DOHH2 (cell line): ENCODE measurements at regions not wholly inside any gene's neighbourhood (a gene's known extent, or its start where the extent isn't known, plus 50 kb on each side); places are given as distances from the start of the nearest gene placed in this dataset.

Experiments
- H3F3A ChIP-seq: fragments of 200-600 bp; sonication (generic), shearing (Covaris generic); 2 replicates; pipeline ENCODE4 v1.6.0; 2016; ENCODE audit warnings: antibody characterized with exemption, mild to moderate bottlenecking; ENCODE audit not compliant: control insufficient read depth, insufficient read depth
- H3K27ac ChIP-seq: fragments of 200-600 bp; sonication (generic); 2 replicates; pipeline ENCODE4 v1.5.1; 2014; ENCODE audit warnings: low read depth, mild to moderate bottlenecking, low read length, moderate library complexity
- H3K27me3 ChIP-seq: fragments of 200-600 bp; sonication (generic); 2 replicates; pipeline ENCODE4 v1.6.1; 2014; ENCODE audit warnings: mild to moderate bottlenecking, low read length, mixed read lengths; ENCODE audit not compliant: control insufficient read depth
- H3K36me3 ChIP-seq: fragments of 200-600 bp; sonication (generic); 2 replicates; pipeline ENCODE4 v1.6.1; 2014; ENCODE audit warnings: mild to moderate bottlenecking, low read length, moderate library complexity, mixed read lengths; ENCODE audit not compliant: control insufficient read depth
- H3K4me1 ChIP-seq: fragments of 200-600 bp; sonication (generic); 2 replicates; pipeline ENCODE4 v1.6.1; 2014; ENCODE audit warnings: mild to moderate bottlenecking, low read length, mixed read lengths; ENCODE audit not compliant: control insufficient read depth
- H3K4me2 ChIP-seq: fragments of 200-600 bp; sonication (generic); 2 replicates; pipeline ENCODE4 v1.6.0; 2014; ENCODE audit warnings: mild to moderate bottlenecking, low read length, moderate library complexity
- H3K4me3 ChIP-seq: fragments of 200-600 bp; sonication (generic); 2 replicates; pipeline ENCODE4 v1.5.1; 2014; ENCODE audit warnings: mild to moderate bottlenecking, low read length, mixed read lengths
- H3K79me2 ChIP-seq: fragments of 200-600 bp; sonication (generic); 2 replicates; pipeline ENCODE4 v1.6.1; 2014; ENCODE audit warnings: mild to moderate bottlenecking, low read length, mixed read lengths; ENCODE audit not compliant: control insufficient read depth
- H3K9me2 ChIP-seq: fragments of 200-600 bp; sonication (generic); replicated peaks from 2 replicates; pipeline ENCODE4 v1.6.1; 2014; ENCODE audit warnings: mild to moderate bottlenecking, low read length, mixed read lengths; ENCODE audit not compliant: control insufficient read depth
- H3K9me3 ChIP-seq: fragments of 200-600 bp; sonication (generic); 2 replicates; pipeline ENCODE4 v1.6.1; 2014; ENCODE audit warnings: antibody characterized with exemption, low read length, mixed read lengths; ENCODE audit not compliant: control insufficient read depth, insufficient read depth
- H4K20me1 ChIP-seq: fragments of 200-600 bp; sonication (generic); 2 replicates; pipeline ENCODE4 v1.6.0; 2014; ENCODE audit warnings: low read depth, mild to moderate bottlenecking, antibody characterized with exemption, low read length, moderate library complexity; ENCODE audit not compliant: control insufficient read depth, insufficient read depth
- CTCF ChIP-seq: fragments of 200-600 bp; sonication (generic); IDR thresholded peaks from one replicate; pipeline ENCODE4 v1.5.1; 2014; ENCODE audit warnings: antibody characterized with exemption, mild to moderate bottlenecking, low read depth, low read length; ENCODE audit not compliant: poor library complexity, severe bottlenecking
- EZH2phosphoT487 ChIP-seq: fragments of 200-600 bp; sonication (generic); IDR thresholded peaks from 2 replicates; pipeline ENCODE4 v1.6.1; 2017; ENCODE audit warnings: borderline replicate concordance, mild to moderate bottlenecking, antibody characterized with exemption, low read length, moderate library complexity, mixed read lengths

- Histone ChIP-seq H3K27ac (no peak overlapping the region), H3K36me3 (no peaks in the 10 kb centered on the region)
- TF ChIP-seq EZH2phosphoT487 (no peak), CTCF (no peak)
Measured at GRCh38 chr11:103618528-103618927, 417.9 kb upstream of the DDI1 start.

DNA sequence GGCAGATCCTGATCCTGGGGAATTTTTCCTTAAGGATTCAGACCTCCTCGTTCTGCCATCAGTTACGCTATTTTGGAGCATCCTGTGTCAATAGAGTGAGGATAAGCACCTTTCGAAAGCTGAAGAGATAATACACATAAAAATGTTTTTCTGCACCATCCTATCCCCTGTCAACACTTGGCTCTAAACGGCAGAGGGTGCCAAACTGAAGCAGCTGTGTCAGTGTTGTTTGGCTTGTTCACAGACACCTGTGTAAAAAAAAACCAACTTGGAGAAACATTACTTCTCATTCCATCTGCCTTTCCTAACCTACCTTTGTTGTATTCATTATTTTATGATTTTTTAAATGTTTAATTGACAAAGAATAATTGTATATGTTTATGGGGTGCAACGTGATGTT lies 417.0 kb upstream of the DDI1 start:
- Histone ChIP-seq H3K9me3 (no peaks in the 10 kb centered on the region), H3K79me2 (no peaks in the 10 kb centered on the region), H3K27me3 (no peaks in the 10 kb centered on the region), H4K20me1 (no peaks in the 10 kb centered on the region), H3F3A (no peaks in the 10 kb centered on the region), H3K27ac (no peak overlapping the region), H3K9me2 (no peaks in the 10 kb centered on the region), H3K36me3 (no peaks in the 10 kb centered on the region), H3K4me1 (no peaks in the 10 kb centered on the region), H3K4me3 (no peak overlapping the region), H3K4me2 (no peak overlapping the region)
- TF ChIP-seq EZH2phosphoT487 = no peak
- TF ChIP-seq CTCF = peak; percentile 47

More at GRCh38 chr11:103618528-103618927, 417.9 kb upstream of the DDI1 start:
- Histone ChIP-seq H3K9me2 (no peaks in the 10 kb centered on the region), H3K4me2 (no peak overlapping the region), H3K27me3 (no peaks in the 10 kb centered on the region), H3F3A (no peaks in the 10 kb centered on the region), H3K79me2 (no peaks in the 10 kb centered on the region), H3K9me3 (no peaks in the 10 kb centered on the region), H3K4me3 (no peak overlapping the region), H3K4me1 (no peaks in the 10 kb centered on the region), H4K20me1 (no peaks in the 10 kb centered on the region)

DNA sequence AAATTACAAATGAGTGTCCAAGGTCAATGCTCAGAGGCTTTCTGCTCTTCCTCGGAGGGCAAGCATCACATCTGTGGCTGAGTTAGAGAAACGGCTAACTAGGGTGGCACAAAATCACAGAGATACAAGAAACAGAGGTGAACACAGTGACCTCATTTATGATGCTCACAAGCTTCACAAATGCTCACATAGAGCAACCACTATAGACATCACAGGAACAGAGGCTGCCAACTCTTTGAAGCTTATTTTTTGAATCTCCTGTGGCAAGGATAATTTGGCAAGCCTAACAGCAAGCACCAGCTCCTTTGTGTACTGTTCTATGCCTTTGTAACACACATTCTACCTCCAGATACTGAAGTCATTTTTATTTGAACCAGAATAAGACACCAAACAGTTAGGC lies 416.5 kb upstream of the DDI1 start:
- Histone ChIP-seq H4K20me1 (no peaks in the 10 kb centered on the region), H3K9me3 (no peaks in the 10 kb centered on the region), H3K36me3 (no peaks in the 10 kb centered on the region), H3K27ac (no peak overlapping the region), H3K9me2 (no peaks in the 10 kb centered on the region), H3K4me1 (no peaks in the 10 kb centered on the region), H3F3A (no peaks in the 10 kb centered on the region), H3K4me3 (no peak overlapping the region), H3K79me2 (no peaks in the 10 kb centered on the region), H3K27me3 (no peaks in the 10 kb centered on the region), H3K4me2 (no peak overlapping the region)
- no peak for TF ChIP-seq EZH2phosphoT487
- no peak for TF ChIP-seq CTCF

DNA sequence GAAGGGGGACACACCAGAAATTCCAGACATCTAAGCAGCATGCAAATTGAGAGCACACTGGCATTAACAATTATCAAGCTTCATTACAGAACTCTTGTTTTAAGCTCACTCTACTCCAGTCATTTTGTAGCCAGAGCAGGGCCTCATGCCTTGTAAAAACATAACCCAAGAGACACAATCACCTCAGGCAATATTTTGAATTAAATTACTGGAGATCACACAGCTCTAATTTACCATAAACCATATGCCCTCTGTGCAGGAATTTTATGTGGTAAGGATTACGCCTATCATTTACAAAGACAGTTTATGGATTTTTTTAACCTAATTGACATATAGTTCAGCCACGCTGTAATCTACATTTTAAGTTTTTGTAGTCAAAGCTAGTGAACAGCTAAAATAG lies 414.1 kb upstream of the DDI1 start:
- no peak overlapping the region for H3K27ac ChIP-seq
- no peaks in the 10 kb centered on the region for H3K9me2 ChIP-seq
- H3K27me3 ChIP-seq = no peaks in the 10 kb centered on the region
- H3K36me3 ChIP-seq = no peaks in the 10 kb centered on the region
- no peaks in the 10 kb centered on the region for H3F3A ChIP-seq
- TF ChIP-seq EZH2phosphoT487 (no peak), CTCF (no peak)
- H3K79me2 ChIP-seq = no peaks in the 10 kb centered on the region
- H3K9me3 ChIP-seq = no peaks in the 10 kb centered on the region
- no peak overlapping the region for H3K4me2 ChIP-seq
- no peaks in the 10 kb centered on the region for H4K20me1 ChIP-seq
- H3K4me1 ChIP-seq = no peaks in the 10 kb centered on the region
- H3K4me3 ChIP-seq = no peak overlapping the region
